ENCODE measurements at regions not wholly inside any gene's neighbourhood (a gene's known extent, or its start where the extent isn't known, plus 50 kb on each side); places are given as distances from the start of the nearest gene placed in this dataset.

GRCh38 chr22:27609451-27609888 lies 192.1 kb downstream of the MN1 start:
- TF ChIP-seq EZH2 (optimal IDR thresholded peaks at IDR 0.05; ENCODE audit: low read depth, low read length) (no peak), CTCF (IDR thresholded peaks at IDR 0.05; ENCODE audit: low read length) (no peak), EZH2phosphoT487 (IDR thresholded peaks at IDR 0.05; ENCODE audit: low read length) (no peak)

Measured in MM.1S (cell line).